GM18867 (cell line): ENCODE measurements at regions not wholly inside any gene's neighbourhood (a gene's known extent, or its start where the extent isn't known, plus 50 kb on each side); places are given as distances from the start of the nearest gene placed in this dataset.

Experiments
- ATAC-seq: cut with Tn5 transposase; IDR thresholded peaks from one replicate; pipeline ENCODE4 v1.9.1; 2021; ENCODE audit warnings: mild to moderate bottlenecking, moderate library complexity; ENCODE audit not compliant: unreplicated experiment

DNA sequence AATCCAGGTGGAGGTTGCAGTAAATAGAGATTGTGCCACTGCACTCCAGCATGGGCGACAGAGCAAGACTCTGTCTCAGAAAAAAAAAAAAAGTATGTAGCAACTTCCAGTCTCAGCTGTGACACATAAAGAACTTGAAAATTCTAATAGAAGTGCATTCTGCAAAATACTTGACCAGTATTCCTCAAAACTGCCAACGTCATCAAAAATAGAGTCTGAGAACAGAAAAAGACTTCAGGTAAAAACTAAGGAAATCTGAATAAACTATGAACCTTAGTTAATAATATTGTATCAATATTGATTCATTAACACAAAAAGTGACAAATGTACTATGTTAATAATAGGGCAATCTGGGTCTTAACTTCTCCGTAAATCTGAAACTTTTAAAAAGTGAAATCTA is 76.7 kb upstream of the WDR75 start:
- no peak for ATAC-seq

DNA sequence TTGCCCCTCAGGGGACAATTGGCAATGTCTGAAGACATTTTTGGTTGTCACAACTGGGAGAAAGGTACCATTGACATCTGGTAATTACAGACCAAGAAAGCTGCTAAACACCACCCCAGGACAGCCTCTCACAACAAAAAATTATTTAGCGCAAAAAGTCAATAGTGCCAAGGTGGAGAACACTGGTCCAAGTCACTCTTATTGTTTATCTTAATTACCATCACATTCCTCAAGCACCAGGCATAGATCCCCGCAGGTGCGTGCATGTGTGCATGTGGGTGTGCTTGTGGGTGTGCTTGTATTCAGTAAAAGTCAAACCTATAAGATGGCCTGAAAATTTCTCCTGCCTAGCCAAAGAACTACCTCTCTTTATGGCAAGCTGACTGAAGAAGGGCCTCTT is 74.9 kb upstream of the WDR75 start:
- ATAC-seq, result no peak

DNA sequence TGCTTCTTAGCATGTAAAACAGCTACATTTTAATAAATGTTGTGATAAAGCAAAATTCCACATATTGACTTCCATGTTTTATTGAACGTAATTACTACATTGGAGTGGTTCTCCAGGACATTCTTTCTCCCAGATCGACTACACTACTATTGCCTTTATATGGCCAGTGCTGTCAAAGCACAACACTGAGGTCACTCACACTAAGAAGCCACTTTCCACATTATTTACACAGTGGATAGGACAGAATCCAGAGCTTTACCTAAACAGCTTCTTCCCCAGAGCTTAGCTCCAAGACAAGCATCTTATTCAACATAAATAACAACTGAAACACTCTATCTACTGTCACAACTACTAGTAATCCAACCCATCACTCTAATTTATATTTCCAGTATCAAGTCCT is 73.9 kb upstream of the WDR75 start:
- ATAC-seq, result no peak

GRCh38 chr2:189369566-189369965 is 71.7 kb upstream of the WDR75 start:
- no peak for ATAC-seq

GRCh38 chr2:189370719-189371118 is 70.6 kb upstream of the WDR75 start:
- ATAC-seq, result no peak

DNA sequence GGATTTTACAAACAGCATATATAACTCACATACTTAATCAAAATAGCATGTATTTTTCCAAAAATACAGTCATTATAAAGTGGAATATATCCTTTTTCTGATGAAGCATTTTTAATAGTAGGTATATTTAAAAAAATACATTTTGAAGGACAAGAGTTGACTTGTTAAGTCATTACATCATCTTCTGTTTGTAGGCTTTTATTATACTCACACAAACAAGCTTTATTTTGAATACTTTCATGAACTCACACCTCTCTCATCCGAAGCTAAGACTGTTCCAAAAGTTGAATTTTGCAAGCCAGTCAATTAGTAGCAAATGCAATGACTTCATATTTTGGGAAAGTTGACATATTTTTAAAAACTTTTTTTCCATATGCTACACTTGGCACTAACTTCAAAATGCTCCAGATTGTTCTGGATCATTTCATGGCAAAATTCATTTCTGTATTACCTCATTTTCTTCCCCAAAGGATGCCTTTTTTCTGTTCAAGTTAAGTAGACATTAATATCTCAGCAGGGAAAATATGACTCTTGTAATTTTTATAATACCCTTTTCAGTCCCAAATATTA is 68.5 kb upstream of the WDR75 start:
- ATAC-seq, result no peak

DNA sequence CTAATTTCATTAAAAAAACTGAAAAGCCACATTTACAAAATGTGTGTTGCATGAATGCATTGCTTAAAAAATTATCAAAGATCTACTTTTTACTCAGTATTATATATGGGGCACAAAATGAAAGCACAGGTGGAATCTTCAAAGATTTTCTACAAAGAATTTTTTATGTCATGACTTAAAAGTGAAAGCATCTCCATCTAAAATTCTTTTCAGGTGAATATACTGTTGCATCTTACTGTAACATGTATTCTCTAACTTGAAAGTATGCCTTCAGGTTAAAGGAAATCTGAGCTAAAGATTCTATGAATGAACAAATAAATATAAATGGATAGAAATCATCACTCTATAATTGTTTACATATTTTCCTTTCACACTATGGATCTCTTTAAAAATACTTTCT is 66.8 kb upstream of the WDR75 start:
- no peak for ATAC-seq

GRCh38 chr2:189375842-189376241 is 65.4 kb upstream of the WDR75 start:
- ATAC-seq, result no peak

DNA sequence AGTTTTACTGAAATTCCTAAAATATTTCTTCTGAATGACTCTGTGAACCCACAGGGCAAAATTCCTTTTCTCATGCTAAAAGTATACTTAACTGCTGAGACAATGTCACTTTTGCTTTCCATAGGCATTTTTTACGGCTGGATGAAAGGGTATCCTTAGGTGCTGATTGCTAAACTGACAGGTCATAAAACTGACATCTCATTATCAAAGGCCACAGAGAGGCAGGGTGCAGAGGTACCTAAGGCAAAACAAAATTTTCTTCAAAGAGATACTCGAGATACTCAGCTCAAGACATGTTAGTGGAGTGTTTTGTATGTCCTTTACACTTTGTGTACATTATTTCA is 62.0 kb upstream of the WDR75 start:
- ATAC-seq, result no peak

- no peak for ATAC-seq
Observed at GRCh38 chr2:189379731-189380261, 61.5 kb upstream of the WDR75 start.

- no peak for ATAC-seq
Observed at GRCh38 chr2:189382668-189383067, 58.6 kb upstream of the WDR75 start.

- no peak for ATAC-seq
Observed at GRCh38 chr2:189386741-189387140, 54.5 kb upstream of the WDR75 start.

GRCh38 chr2:189391201-189391600 is 50.1 kb upstream of the WDR75 start:
- no peak for ATAC-seq
